H9 (cell line): ENCODE measurements at regions not wholly inside any gene's neighbourhood (a gene's known extent, or its start where the extent isn't known, plus 50 kb on each side); places are given as distances from the start of the nearest gene placed in this dataset.
"Not testable (repeated sequence)": the region's sequence is repeated elsewhere in the genome, so short reads cannot be mapped to it uniquely, and the experiment has no call there.

Experiments
- DNase-seq: peaks from one replicate; pipeline ENCODE4 v3.0.0-alpha.2; 2017
- H2AFZ ChIP-seq: one replicate; pipeline ENCODE4 v1.6.1; 2013; ENCODE audit warnings: mild to moderate bottlenecking, low read length, control low read depth, moderate library complexity
- H2AK5ac ChIP-seq: 2 replicates; pipeline ENCODE4 v1.6.1; 2013; ENCODE audit warnings: low read length, control low read depth, mixed read lengths; ENCODE audit not compliant: insufficient read length
- H2BK120ac ChIP-seq: one replicate; pipeline ENCODE4 v1.6.1; 2013; ENCODE audit warnings: low read depth, mild to moderate bottlenecking, low read length, control low read depth, inconsistent platforms; ENCODE audit not compliant: poor library complexity, severe bottlenecking
- H2BK12ac ChIP-seq: 2 replicates; pipeline ENCODE4 v1.6.1; 2013; ENCODE audit warnings: low read length, control low read depth, mixed read lengths, low read depth; ENCODE audit not compliant: insufficient read length
- H2BK15ac ChIP-seq: 2 replicates; pipeline ENCODE4 v1.6.1; 2013; ENCODE audit warnings: low read depth, low read length, control low read depth
- H2BK20ac ChIP-seq: one replicate; pipeline ENCODE4 v1.6.1; 2013; ENCODE audit warnings: low read depth, mild to moderate bottlenecking, low read length, control low read depth, inconsistent platforms; ENCODE audit not compliant: poor library complexity, severe bottlenecking
- H2BK5ac ChIP-seq: 2 replicates; pipeline ENCODE4 v1.6.1; 2013; ENCODE audit warnings: low read length, control low read depth, mixed read lengths; ENCODE audit not compliant: insufficient read length
- H3K14ac ChIP-seq: 2 replicates; pipeline ENCODE4 v1.6.1; 2013; ENCODE audit warnings: low read length, control low read depth; ENCODE audit not compliant: insufficient read depth
- H3K18ac ChIP-seq: 2 replicates; pipeline ENCODE4 v1.6.1; 2013; ENCODE audit warnings: low read depth, mild to moderate bottlenecking, mixed read lengths, low read length, control low read depth; ENCODE audit not compliant: insufficient read length
- H3K23ac ChIP-seq: 2 replicates; pipeline ENCODE4 v1.6.1; 2013; ENCODE audit warnings: low read length, control low read depth, mixed read lengths, low read depth; ENCODE audit not compliant: insufficient read length
- H3K23me2 ChIP-seq: 2 replicates; pipeline ENCODE4 v1.6.1; 2013; ENCODE audit warnings: low read depth, mild to moderate bottlenecking, mixed read lengths, low read length, control low read depth; ENCODE audit not compliant: insufficient read length, poor library complexity, severe bottlenecking
- H3K27ac ChIP-seq: 2 replicates; pipeline ENCODE4 v1.5.1; 2013; ENCODE audit warnings: low read length, control low read depth, mixed read lengths, low read depth; ENCODE audit not compliant: insufficient read length
- H3K27me3 ChIP-seq: 2 replicates; pipeline ENCODE4 v1.6.1; 2013; ENCODE audit warnings: low read length, control low read depth, inconsistent platforms; ENCODE audit not compliant: insufficient read depth
- H3K4ac ChIP-seq: 2 replicates; pipeline ENCODE4 v1.6.1; 2013; ENCODE audit warnings: low read depth, mild to moderate bottlenecking, control low read depth, inconsistent platforms, low read length, moderate library complexity
- H3K4me1 ChIP-seq: 2 replicates; pipeline ENCODE4 v1.6.1; 2013; ENCODE audit warnings: low read length, control low read depth, inconsistent platforms; ENCODE audit not compliant: insufficient read depth
- H3K4me2 ChIP-seq: 2 replicates; pipeline ENCODE4 v1.6.1; 2013; ENCODE audit warnings: low read length, control low read depth, mixed read lengths; ENCODE audit not compliant: insufficient read length, insufficient read depth
- H3K56ac ChIP-seq: 2 replicates; pipeline ENCODE4 v1.6.1; 2013; ENCODE audit warnings: low read depth, mild to moderate bottlenecking, mixed read lengths, low read length, control low read depth; ENCODE audit not compliant: insufficient read length
- H3K79me1 ChIP-seq: 2 replicates; pipeline ENCODE4 v1.6.1; 2013; ENCODE audit warnings: low read depth, mild to moderate bottlenecking, moderate library complexity, low read length, control low read depth, inconsistent platforms; ENCODE audit not compliant: insufficient read depth, poor library complexity, severe bottlenecking
- H3K79me2 ChIP-seq: 2 replicates; pipeline ENCODE4 v1.6.1; 2013; ENCODE audit warnings: low read length, control low read depth, inconsistent platforms; ENCODE audit not compliant: insufficient read depth
- H3K9ac ChIP-seq: 2 replicates; pipeline ENCODE4 v1.6.1; 2013; ENCODE audit warnings: low read length, control low read depth, mixed read lengths; ENCODE audit not compliant: insufficient read length; ENCODE audit errors: extremely low read depth
- H3K9me3 ChIP-seq: one replicate; pipeline ENCODE4 v1.6.1; 2013; ENCODE audit warnings: low read depth, low read length, inconsistent platforms; ENCODE audit not compliant: control insufficient read depth
- H3T11ph ChIP-seq: one replicate; pipeline ENCODE4 v1.6.1; 2013; ENCODE audit warnings: mild to moderate bottlenecking, low read length, control low read depth, inconsistent platforms
- H4K20me1 ChIP-seq: one replicate; pipeline ENCODE4 v1.6.1; 2013; ENCODE audit not compliant: control insufficient read depth, insufficient read length, insufficient read depth
- H4K5ac ChIP-seq: 2 replicates; pipeline ENCODE4 v1.6.1; 2013; ENCODE audit warnings: low read depth, mild to moderate bottlenecking, mixed read lengths, low read length, control low read depth; ENCODE audit not compliant: insufficient read length
- H4K8ac ChIP-seq: replicated peaks from 2 replicates; pipeline ENCODE4 v1.6.1; 2013; ENCODE audit warnings: low read length, control low read depth, mixed read lengths, low read depth; ENCODE audit not compliant: insufficient read length
- H4K91ac ChIP-seq: 2 replicates; pipeline ENCODE4 v1.6.1; 2013; ENCODE audit warnings: low read depth, mild to moderate bottlenecking, moderate library complexity, mixed read lengths, low read length, control low read depth; ENCODE audit not compliant: insufficient read length
- H3K27ac Mint-ChIP-seq, 3 experiments: 2 replicates in 2 of 3; 3 replicates in 1 of 3; pipeline ENCODE4 v1.8.0; 2020 to 2021; ENCODE audit warnings: mixed read lengths in 3 of 3, mild to moderate bottlenecking in 1 of 3, moderate library complexity in 1 of 3
- H3K27me3 Mint-ChIP-seq: 2 replicates; pipeline ENCODE4 v1.8.0; 2021; ENCODE audit warnings: low read depth, mild to moderate bottlenecking, moderate library complexity, mixed read lengths
- H3K36me3 Mint-ChIP-seq, 3 experiments: 2 replicates in 2 of 3; 3 replicates in 1 of 3; pipeline ENCODE4 v1.8.0; 2020 to 2021; ENCODE audit warnings: low read depth in 3 of 3, mixed read lengths in 3 of 3; ENCODE audit not compliant: insufficient read depth in 1 of 3
- H3K4me1 Mint-ChIP-seq, 2 experiments: 2 replicates each; pipeline ENCODE4 v1.8.0; 2020; ENCODE audit warnings: mixed read lengths in 2 of 2
- H3K4me3 Mint-ChIP-seq, 2 experiments: 2 replicates in 1 of 2; 3 replicates in 1 of 2; pipeline ENCODE4 v1.8.0; 2020 to 2021; ENCODE audit warnings: mild to moderate bottlenecking in 2 of 2, mixed read lengths in 2 of 2, moderate library complexity in 1 of 2
- H3K9me3 Mint-ChIP-seq, 2 experiments: 2 replicates in 1 of 2; 3 replicates in 1 of 2; pipeline ENCODE4 v1.8.0; 2020; ENCODE audit warnings: mild to moderate bottlenecking in 2 of 2, mixed read lengths in 2 of 2, moderate library complexity in 1 of 2
- WGBS: extraction: QIAGEN DNeasy Blood & Tissue Kit; methylation state at CpG from one replicate; pipeline ENCODE4 v1.1.7; 2013; ENCODE audit warnings: missing lambda C conversion rate, low lambda C conversion rate, mixed read lengths; ENCODE audit not compliant: insufficient read length; ENCODE audit errors: extremely low coverage; 5-methylcytosine and 5-hydroxymethylcytosine counted together

DNA sequence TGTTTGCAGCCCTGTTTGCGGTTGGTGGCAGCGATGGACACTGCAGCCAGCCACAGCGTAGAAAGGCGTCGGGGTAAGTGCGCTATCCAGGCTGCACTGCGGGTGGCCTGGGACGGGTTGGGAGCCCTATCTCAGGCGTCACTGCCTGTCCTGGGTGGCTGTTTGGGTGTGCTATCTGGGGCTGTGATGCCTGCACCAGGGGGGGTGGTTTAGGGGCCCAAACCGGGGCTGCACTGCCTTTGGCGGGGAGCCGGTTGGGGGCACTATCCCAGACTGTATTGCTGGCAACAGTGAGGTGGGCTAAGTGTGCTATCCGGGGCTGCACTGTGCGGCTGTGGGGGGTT lies 248.2 kb downstream of the TP53TG3F start:
- H3K23ac ChIP-seq = not testable (repeated sequence)

GRCh38 chr16:33709856-33710695 lies 250.7 kb downstream of the TP53TG3F start:
- H3K4ac ChIP-seq, DNase-seq, H3K27ac Mint-ChIP-seq, H4K20me1 ChIP-seq, H2BK5ac ChIP-seq, H2AK5ac ChIP-seq, H3K9ac ChIP-seq, H4K5ac ChIP-seq, H4K91ac ChIP-seq, H2BK20ac ChIP-seq, H2BK15ac ChIP-seq, H2BK12ac ChIP-seq, H3K23me2 ChIP-seq, H2BK120ac ChIP-seq, H3K56ac ChIP-seq, H3K27me3 ChIP-seq, H3K4me1 Mint-ChIP-seq, H3K23ac ChIP-seq, H3K4me2 ChIP-seq, H3K27ac ChIP-seq, H4K8ac ChIP-seq, H3K79me1 ChIP-seq, H3T11ph ChIP-seq, H3K14ac ChIP-seq, H3K27me3 Mint-ChIP-seq, H3K4me3 Mint-ChIP-seq, H3K4me1 ChIP-seq, H2AFZ ChIP-seq, H3K18ac ChIP-seq, H3K79me2 ChIP-seq: not testable (repeated sequence)
- no CpG with 5 or more reads among the region's 16 CpGs for WGBS
- peaks cover 59 to 61% of the 10 kb centered on the region in 2 experiments for H3K9me3 Mint-ChIP-seq
- H3K9me3 ChIP-seq = peaks cover 11% of the 10 kb centered on the region
- H3K36me3 Mint-ChIP-seq = peaks cover 0 to 13% (median 5%) of the 10 kb centered on the region in 3 experiments; a peak in 6 of 7 replicates

More for the DNA sequence above, 248.2 kb downstream of the TP53TG3F start:
- not testable (repeated sequence) for H2BK15ac ChIP-seq, H3K79me2 ChIP-seq, H4K20me1 ChIP-seq, H3T11ph ChIP-seq, H3K27me3 Mint-ChIP-seq, H3K14ac ChIP-seq, H2BK5ac ChIP-seq, H3K4me1 ChIP-seq, H3K23me2 ChIP-seq, H3K27ac ChIP-seq, H2BK120ac ChIP-seq, H2AFZ ChIP-seq, H3K9ac ChIP-seq, H4K5ac ChIP-seq, H3K27ac Mint-ChIP-seq, H2BK12ac ChIP-seq, H3K18ac ChIP-seq, H4K91ac ChIP-seq, H3K4ac ChIP-seq, H3K36me3 Mint-ChIP-seq, H2AK5ac ChIP-seq, H3K9me3 ChIP-seq, H3K79me1 ChIP-seq, H2BK20ac ChIP-seq, DNase-seq, H3K4me2 ChIP-seq, H3K27me3 ChIP-seq, H4K8ac ChIP-seq, H3K4me1 Mint-ChIP-seq, H3K4me3 Mint-ChIP-seq, H3K56ac ChIP-seq
- peaks cover 46 to 51% of the 10 kb centered on the region in 2 experiments for H3K9me3 Mint-ChIP-seq
- no CpG with 5 or more reads among the region's 14 CpGs for WGBS
